HG03457 (cell line): ENCODE measurements at regions not wholly inside any gene's neighbourhood (a gene's known extent, or its start where the extent isn't known, plus 50 kb on each side); places are given as distances from the start of the nearest gene placed in this dataset.
"Not testable (repeated sequence)": the region's sequence is repeated elsewhere in the genome, so short reads cannot be mapped to it uniquely, and the experiment has no call there.

Source experiments
- ATAC-seq: cut with Tn5 transposase; IDR thresholded peaks from one replicate; pipeline ENCODE4 v1.9.1; 2021; ENCODE audit warnings: moderate number of reproducible peaks; ENCODE audit not compliant: unreplicated experiment

DNA sequence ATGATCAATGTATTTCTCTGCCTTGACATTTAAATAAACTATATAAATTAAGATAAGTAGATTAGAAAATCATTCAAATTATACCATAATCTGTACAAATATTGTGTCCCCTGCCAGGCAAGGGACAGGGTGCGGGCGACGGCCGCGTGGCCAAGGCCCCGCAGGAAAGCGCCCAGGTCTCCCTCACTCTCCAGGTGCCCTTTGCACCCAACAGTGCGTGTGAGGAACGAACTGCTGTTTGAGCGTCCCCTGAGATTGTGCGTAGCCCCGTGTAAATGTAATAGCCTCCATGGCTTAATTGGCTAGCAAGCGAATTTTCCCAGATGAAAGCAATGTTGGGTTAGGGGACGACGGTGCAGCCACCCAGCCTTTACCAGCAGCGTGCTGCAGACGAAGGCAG lies 161.4 kb downstream of the SYT15 start:
- ATAC-seq: not testable (repeated sequence)

DNA sequence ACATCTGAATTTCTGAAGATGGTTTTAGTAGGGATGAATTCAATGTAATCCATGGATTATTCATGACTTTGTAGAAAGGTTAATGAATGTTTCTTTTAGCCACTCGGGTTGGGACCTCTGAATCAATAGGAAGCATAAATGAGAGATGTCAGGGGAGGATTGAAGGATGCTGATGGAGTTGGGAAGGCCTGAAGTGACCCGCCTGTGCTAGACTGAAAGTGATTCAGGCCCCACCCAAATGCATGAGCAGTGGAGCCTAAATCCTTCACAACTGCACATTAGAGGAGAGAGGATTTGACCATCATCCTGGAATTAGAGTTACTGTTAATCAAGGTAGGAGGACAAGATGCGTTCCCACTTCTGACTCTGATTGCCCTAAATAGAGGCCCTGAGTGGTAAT lies 162.2 kb upstream of the PTPN20 start:
- ATAC-seq: not testable (repeated sequence)

DNA sequence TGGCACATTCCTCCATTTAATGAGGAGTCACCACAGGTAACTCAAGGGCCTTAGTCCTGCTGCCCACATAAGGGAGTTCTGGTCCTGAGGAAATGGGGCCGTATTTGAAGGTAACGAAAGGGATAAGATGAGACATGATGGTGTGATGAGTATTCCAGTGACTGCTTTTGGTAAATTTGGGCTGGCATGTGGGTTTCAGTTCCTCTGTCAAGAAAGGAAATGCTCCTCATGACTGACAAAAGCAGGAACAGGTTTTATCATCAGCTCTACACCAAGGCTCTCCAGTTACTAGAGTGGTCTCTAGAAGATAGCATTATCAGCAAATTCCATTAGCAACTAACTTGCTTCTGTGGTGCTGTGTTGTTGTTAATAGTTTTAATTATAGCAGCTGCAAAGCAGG lies 161.8 kb upstream of the PTPN20 start:
- ATAC-seq: not testable (repeated sequence)

DNA sequence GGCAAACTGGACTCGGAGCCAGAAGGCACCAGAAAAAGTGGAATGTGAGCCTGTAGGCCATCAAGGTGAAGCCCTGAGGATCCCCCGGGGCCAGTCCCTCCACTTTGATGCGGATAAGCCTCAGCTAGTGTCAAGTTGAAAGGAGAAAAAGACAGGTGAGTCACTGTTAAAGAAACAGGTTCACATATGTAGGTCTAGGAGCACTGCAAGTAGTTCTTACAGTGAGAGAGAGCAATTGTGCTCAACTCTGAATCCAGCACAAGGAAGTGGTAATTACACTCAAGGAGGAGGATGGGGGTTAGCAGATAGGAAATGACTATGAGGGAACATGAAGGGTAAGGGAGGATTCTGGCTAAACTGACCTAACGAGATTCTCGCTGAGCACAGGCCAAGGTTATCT lies 157.5 kb upstream of the PTPN20 start:
- ATAC-seq: not testable (repeated sequence)

DNA sequence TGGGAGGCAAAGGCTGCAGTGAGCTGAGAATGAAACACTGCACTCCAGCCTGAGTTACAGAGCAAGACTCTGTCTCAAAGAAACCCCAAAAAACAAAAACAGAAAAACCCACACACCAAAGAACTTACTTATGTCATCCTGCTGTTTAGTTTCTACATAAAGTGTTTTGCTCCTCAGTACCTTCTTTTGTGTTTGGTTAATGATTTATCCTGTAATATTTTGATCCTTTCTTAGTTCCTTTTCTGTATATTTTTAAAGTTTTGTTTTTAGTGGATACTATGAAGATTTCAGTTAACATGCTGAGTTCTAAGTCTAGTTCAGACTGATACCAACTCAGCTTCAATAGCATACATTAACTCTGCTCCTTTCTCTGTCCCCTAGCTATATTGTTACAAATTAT lies 149.8 kb upstream of the PTPN20 start:
- ATAC-seq: peak; percentile 80

DNA sequence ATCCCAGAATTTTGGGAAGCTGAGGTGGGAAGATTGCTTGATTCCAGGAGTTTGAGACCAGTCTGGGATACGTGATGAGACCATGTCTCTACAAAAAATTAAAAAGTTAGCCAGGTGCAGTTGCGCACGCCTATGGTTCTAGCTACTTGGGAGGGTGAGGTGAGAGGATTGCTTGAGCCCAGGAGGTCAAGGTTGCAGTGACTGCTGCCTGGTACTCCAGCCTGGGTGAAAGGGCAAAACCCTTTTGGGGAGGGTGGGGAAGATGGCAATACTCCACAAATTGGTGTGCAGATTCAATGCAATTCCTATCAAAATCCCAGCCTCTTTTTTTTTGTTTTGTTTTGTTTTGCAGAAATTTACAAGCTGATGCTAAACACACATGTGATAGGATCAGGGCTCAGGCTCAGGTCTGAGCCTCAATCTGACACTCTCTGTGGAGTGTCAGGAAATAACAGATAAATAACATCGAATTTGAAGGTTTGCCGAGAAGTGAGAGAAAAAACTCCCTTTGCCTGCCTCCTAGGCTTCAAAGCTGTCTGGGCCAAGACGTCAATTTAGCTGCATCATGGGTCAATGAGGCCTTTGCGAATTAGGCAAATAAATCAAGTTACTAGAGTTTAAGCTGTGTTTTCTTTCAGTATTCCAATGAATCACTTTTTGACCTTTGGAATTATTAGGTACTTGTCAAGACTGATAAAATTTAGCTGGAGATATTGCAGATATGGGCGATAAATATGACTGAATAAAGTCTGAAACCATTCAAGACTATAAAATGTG lies 142.5 kb upstream of the PTPN20 start:
- not testable (repeated sequence) for ATAC-seq

DNA sequence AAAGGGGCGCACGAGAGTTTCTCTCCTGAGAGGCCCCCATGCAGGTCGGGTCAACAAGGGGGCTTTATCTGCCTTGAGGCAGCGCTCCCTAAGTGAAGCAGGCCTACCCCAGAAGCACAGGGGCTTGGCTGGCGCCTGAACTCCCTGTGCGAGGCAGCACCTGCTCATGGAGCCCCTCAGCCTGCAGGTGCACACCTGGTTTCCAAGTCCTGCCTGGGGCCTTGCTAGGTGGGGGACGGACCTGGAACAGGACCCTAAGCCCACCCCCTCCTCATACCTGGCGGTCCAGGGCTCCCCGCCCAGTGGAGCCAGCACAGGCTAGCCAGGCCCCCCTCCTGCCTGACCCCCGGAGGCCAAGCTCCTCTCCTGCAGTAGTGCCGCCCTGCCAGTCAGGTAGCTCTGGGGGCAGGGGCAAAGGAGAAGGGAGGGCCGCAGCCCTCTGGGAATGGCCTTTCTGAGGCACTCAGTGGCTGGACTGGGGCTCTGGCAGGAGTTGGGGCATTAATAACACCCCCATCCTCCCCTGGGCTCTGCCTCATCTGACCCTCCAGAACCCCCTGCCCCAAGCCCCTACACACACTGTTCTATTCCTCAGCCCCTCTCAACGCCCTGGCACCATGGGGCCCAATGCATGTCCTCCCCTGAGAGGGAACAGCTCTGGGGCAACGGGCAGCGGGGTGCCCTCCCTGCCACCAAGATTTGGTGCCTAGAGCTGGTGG lies 137.9 kb upstream of the PTPN20 start:
- ATAC-seq: not testable (repeated sequence)

DNA sequence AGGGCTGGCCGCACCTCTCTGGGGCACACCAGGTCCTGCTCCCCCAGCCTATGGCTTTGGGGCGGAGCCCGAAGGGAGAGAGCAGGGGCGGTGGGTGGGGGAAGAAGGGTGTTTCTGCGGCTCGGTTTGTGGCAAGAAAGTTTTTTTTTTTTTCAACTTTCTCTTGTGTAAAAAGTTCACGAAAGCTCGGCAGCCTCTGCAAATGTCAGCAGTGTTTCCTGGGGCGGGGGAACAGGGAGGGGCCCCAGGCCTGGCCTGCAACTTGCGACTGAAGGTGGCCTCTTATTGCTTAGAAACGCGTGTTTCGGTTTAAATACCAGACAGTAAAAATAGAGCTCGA lies 137.4 kb upstream of the PTPN20 start:
- not testable (repeated sequence) for ATAC-seq

DNA sequence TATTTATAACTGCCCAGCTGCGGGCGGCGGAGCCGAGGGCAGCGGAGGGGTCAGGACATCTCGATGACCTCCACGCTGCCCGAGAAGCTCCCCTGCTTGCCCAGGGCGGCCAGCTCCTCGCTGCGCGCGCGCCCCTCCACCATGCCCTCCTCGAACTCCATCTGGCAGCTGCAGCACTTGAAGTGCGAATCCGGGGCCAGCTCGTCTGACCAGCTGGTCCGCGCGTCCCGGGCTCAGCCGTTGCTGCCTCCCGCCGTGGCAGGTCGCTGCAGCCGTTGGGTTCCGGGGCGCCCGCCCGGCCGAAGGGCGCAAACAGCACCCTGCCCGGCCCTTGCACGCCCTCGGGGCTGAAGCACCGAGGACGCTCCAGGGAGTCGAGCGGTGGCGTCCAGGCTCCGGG lies 136.9 kb upstream of the PTPN20 start:
- ATAC-seq: not testable (repeated sequence)

DNA sequence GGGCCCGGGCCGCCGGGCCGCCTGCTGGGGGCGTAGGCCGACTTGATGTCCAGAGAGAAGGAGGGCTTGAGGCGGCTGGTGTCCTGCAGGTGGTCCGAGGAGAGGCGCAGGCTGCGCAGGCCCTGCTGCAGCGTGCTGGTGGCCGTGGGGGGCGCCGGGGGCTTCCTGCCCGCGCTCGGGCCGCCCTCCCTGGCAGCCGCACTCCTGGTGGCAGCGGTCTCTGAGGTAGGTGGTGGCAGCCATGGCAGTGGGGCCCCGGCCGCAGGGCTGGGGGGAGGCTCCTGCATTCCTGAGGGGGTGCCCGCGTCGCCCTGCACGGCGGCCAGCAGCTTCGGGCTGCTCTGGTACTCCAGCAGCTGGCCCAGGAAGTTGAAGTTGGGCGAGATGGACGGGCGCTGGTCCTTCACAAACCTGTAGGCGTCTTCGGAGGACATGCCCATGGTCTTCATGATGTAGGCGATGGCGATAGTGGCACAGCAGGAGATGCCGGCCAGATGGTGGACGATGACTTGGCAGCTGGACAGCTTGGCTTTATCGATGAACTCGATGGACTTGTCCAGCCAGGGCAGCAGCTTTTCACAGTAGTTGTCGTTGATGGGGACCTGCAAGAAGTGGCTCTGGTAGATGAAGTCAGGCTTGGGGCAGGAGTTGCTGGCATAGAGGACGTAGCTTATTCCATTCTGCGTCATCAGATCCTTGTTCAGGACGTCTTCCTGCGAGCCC lies 136.1 kb upstream of the PTPN20 start:
- not testable (repeated sequence) for ATAC-seq

DNA sequence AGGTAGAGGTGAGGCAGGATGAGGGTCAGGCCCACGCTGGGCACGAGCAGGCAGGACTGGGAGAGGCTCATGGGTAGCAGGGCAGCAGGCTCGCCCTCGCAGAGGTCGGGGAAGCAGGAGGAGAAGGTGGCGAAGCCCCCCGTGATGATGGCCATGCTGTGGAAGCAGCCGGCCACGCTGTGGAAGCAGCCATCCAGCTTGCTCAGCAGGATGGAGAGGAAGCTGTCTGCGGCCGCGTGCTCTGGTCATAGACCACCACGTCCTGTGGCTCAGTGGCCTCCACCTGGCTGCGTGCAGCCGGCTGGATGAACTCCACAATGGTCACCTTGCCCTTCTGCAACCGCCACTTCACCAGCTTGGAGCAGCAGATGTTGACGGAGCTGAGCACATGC lies 135.6 kb upstream of the PTPN20 start:
- ATAC-seq: not testable (repeated sequence)

DNA sequence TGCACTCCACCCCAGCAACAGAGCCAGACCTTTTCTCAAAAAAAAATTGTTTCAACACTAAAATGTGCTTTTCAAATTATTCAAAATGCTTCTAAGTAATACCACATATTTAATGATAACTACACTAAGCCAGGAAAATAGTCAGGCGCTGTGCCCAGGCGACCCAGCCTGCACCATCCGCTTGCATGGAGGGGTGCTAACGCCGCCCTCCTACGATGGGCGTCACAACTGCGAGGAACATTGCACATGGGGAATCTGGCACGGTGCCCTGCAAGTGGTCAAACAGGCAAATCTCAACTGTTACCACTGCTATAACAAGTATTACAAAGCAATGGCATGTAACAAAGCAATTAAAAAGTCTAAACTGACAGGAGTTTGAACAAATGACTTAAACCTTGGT lies 131.7 kb upstream of the PTPN20 start:
- not testable (repeated sequence) for ATAC-seq

DNA sequence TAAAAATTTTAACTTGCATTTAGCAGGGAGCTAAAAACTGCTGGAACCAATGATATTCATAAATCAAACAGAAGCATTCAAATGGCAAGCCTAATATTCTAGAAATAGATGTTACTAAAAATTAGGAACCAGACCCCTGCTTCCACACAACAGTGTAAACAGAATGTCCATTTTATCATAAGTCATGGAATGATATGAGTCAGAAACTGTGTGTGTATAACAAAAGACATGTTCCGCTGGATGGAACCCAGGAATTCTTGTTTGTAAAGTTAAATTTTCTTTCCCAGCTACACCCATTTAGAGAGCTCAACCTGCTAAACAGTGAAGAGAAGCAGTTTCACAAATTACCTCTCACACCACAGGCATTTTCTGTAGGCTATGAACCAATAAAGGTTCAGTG lies 131.1 kb upstream of the PTPN20 start:
- not testable (repeated sequence) for ATAC-seq

DNA sequence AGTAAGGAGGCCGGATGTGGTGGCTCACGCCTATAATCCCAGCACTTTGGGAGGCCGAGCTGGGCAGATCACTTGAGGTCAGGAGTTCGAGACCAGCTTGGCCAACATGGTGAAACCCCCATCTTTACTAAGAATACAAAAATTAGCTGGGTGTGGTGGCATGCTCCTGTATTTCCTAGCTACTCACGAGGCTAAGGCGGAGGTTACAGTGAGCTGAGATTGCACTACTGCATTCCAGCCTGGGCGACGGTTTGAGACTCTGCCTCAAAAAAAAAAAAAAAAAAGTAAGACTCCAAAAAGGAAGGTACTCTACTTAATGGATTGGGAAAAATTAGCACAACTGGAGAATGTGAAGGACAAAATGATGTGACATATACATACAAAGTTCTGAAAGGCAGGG lies 130.2 kb upstream of the PTPN20 start:
- not testable (repeated sequence) for ATAC-seq

DNA sequence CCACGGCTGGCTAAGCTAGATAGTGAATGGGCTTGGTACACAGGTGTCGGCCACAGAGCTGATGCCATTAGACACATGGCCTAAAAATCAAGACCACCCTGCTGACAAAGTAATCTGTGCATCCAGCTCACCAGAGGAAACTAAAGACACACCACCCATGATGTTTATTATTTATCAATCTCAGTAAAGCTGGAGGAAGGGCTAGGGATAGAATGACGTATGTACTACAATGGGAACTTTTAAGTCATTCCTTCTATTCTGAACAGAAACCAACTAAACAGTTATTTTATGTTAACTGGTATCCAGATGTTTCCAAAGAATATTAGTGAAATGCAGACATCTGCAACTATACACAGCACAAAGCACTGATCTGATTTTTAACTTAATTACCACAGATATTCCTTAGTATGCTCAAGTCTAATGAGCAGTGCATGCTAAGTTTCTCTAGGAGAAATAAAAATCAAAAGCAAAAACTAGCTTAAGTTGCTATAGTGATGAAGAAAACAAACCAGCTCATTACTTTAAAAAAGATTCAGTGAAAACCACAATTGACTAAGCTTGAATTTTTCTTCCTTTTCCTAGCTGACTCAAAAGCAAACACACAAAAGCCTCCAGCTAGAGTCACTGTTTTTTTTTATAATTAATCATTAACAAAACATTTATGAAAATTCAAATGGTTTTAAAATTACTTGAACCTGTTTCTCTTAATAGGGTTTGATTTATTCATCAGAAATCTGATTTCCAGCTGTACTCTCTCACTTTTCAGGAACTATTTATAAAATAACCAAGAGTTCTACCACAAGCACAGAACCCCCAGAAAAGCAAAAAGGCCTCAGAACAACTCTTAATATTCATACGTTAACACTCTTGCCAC lies 129.0 kb upstream of the PTPN20 start:
- ATAC-seq: not testable (repeated sequence)

DNA sequence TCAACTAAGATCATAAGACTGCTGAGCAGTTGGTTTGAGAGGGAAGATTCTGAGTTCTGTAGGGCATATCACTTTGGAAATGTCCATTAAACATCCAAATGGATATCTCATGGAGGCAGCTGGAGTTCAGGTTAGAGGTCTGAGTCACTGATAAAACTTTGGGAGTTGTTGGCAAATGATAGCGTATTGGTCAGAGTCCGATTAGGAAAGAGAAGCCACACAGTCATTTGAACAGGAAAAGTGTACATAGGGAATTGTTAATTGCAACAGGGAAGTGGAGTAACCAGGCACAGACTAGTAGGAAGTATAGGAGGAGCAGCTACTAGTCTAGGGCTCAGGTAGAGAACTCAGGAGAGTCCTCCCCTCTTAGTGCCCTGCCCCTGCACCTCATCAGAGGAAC lies 126.6 kb upstream of the PTPN20 start:
- not testable (repeated sequence) for ATAC-seq

DNA sequence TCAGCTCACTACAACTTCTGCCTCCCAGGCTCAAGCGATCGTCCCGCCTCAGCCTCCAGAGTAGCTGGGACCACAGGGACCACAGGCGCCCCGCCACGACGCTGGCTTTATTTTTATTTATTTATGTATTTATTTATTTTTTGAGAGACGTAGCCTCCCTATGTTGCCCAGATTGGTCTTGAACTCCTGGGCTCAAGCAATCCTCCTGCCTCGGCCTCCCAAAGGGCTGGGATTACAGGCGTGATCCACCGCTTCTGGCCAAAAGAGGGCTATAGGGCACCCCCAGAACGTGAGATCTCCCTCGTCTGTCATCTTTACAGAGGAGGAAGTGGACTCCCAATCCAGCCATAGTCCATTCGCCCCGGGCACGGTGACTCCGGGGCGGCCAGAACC lies 125.1 kb upstream of the PTPN20 start:
- ATAC-seq: not testable (repeated sequence)

DNA sequence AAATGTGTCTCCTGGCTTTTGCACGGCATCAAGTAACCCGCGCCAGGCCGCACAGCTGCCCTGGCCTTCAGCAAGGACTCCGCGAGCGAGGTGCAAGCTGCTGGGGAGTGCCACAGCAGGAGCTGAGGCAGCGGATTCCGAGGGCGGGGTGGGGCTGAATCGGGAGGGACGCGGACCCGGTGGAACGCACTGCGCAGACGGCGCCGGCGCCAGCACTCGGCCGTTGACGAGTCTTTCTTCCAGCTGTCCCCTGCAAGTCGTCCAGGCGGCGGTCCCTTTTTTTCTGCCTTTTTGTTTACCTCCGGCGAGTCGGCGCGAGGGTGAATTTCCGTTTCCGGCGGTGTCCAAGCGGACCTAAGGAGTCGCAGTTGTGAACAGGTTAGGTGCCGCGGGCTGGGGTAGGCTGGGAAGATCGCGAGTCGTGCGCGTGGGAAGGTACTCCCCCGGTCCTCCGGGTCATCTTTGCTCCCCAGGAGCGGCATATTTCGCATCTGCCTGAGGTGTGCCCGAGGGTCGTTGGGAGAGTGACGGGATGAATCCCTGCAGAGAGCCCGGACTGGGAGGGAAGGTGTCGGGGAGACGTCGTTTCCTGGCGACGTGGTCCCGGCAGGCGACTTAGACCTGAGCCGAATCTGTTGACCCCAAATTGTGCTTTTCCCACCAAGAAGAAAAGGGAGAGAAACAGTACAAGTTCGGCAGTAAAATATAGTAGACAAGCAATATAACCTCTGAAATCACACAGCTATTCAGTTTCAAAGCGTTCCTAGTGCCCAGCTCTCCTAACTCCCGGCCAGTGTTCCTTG lies 124.5 kb upstream of the PTPN20 start:
- ATAC-seq: peak; percentile 73

DNA sequence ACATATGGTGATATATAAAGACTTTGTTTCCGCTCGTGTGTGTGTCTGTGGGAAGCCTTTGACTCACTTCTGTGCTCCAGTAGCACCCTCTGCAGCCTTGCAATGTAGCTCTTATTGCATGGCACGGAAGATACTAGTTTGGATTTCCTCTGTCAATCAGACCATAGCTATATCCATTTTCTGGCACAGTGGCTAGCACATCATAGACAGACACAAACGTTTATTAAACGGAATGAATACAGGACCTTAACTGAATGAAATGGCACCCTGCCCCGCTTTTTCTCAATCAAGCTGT lies 124.0 kb upstream of the PTPN20 start:
- ATAC-seq: no peak

DNA sequence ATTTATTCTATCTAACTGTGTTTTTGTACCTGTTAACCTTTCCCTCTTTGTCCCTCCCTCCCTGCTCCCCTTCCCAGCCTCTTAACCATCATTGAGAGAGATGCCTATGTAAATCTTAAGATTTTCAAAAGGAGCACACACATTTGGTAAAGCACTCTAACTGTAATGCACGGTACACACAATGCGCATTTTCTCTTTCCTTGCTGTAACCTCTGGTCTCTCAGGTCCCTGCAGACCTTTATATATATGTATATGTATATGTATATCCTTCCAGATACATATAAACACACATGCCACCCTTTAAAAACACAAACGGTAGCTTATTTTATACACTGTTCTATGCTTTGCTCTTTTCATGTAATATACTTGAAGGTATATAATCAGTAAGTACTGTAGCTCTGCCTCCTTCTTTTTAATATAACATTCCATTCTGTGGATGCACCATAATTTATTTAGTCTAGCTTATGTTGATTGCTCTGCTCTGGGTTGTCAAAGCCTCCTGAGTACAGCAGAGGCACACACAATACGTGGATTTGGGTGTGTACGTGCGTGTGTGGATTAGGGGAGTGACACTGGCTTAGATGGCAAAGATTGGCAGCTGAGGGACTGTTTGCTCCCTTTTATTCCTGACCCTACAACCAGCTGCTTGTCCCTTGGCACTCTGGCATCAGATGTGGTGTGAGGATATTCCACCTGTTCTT lies 118.4 kb upstream of the PTPN20 start:
- ATAC-seq: not testable (repeated sequence)
